Pancreas (tissue), 10 donors: ENCODE measurements at regions not wholly inside any gene's neighbourhood (a gene's known extent, or its start where the extent isn't known, plus 50 kb on each side); places are given as distances from the start of the nearest gene placed in this dataset.
"Not testable (repeated sequence)": the region's sequence is repeated elsewhere in the genome, so short reads cannot be mapped to it uniquely, and the experiment has no call there.

Experiments used
- ATAC-seq, 4 donors: fragments of 200-7000 bp; cut with Tn5 transposase; one replicate each; pipeline versions ENCODE4 v1.8.0 to v1.9.1; 2020; ENCODE audit warnings: mild to moderate bottlenecking in 4 of 4, moderate library complexity in 4 of 4
- DNase-seq, 6 donors: peaks; one replicate each; pipeline ENCODE4 v3.0.0-alpha.2; 2020
- FAIRE-seq: peaks from 2 replicates; lab custom pipeline; 2012; peaks lifted over from hg19 to GRCh38; lab: Jason Lieb, UNC
- H3K27ac ChIP-seq, 4 donors: fragments of 200-600 bp; sonication (generic); 1 replicate in 3 of 4; 2 replicates in 1 of 4; pipeline versions ENCODE4 v1.5.0 to v1.8.0; 2020
- H3K27me3 ChIP-seq, 4 donors: fragments of 200-600 bp; one replicate each; pipeline ENCODE4 v1.8.0; 2021
- H3K36me3 ChIP-seq, 3 donors: fragments of 200-600 bp; sonication (generic) in 1 of 3; one replicate each; pipeline versions ENCODE4 v1.5.0 to v1.8.0; 2020 to 2021
- H3K4me1 ChIP-seq, 3 donors: fragments of 200-600 bp; one replicate each; pipeline ENCODE4 v1.8.0; 2021
- H3K4me3 ChIP-seq, 4 donors: fragments of 200-600 bp; sonication (generic) in 2 of 4; one replicate each; pipeline versions ENCODE4 v1.5.0 to v1.8.0; 2020 to 2021
- H3K9me3 ChIP-seq, 4 donors: fragments of 200-600 bp; one replicate each; pipeline ENCODE4 v1.8.0; 2021
- WGBS, 2 donors: extraction: QIAGEN DNeasy Blood & Tissue Kit; methylation state at CpG; one replicate each; pipeline ENCODE4 v1.1.7; 2013; 5-methylcytosine and 5-hydroxymethylcytosine counted together
- intact Hi-C, 3 donors: fragments of 100-400 bp; cut with DNase I; formaldehyde crosslinking; loops; one replicate each; pipeline versions ENCODE4 v1.11.1 to v1.14.2; 2022
- TF ChIP-seq, protein P1 (sequence below), 4 donors: fragments of 200-600 bp; sonication (generic) in 3 of 4; IDR thresholded peaks; one replicate each; pipeline versions ENCODE4 v1.5.0 to v1.8.0; 2021; ENCODE audit warnings: antibody characterized with exemption in 4 of 4
- donor health status: healthy with polysubstance abuse.
- donor health status: DM: no; HTN: no; CAD: no; lungs with moderate emphysema.
- donor health status: DM: no; HTN: no; CAD: no.
- donor health status: control.
- donor health status: control.
- donor health status: Bipolar disorder and iron deficiency.
- donor health status: DM: yes; HTN: yes; CAD: no.
- donor health status: DM: no; HTN: no; CAD: no.
- donor health status: DM: no; HTN: no; CAD: no.
- donor health status: DM: yes; HTN: yes; CAD: no.

DNA sequence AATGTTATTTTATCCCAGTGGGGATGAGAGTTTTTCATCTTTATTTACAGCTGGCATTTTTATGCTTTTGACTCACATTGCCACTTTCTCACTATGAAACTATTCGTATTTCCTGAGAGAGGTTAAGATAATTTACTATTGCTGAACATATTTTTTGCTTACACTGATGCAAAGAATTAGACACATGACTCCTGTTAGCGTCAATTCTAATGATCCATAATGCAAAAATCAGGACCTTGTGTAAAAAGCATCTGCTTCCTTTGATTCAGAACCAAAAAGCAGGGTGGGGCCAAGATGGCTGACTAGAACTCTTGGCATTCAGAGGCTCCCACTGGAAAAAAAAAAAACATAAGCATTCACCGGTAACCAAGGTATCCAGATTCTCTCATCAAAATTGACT is 464.8 kb downstream of the SEMA3D start:
- FAIRE-seq: no peak
- H3K27ac ChIP-seq: no peak overlapping the region
- no peaks in the 10 kb centered on the region for H3K36me3 ChIP-seq
- intact Hi-C loops: no loop called here
- no peaks in the 10 kb centered on the region for H3K27me3 ChIP-seq
- DNase-seq: no peak
- H3K4me1 ChIP-seq: no peaks in the 10 kb centered on the region
- TF ChIP-seq, protein P1, sequence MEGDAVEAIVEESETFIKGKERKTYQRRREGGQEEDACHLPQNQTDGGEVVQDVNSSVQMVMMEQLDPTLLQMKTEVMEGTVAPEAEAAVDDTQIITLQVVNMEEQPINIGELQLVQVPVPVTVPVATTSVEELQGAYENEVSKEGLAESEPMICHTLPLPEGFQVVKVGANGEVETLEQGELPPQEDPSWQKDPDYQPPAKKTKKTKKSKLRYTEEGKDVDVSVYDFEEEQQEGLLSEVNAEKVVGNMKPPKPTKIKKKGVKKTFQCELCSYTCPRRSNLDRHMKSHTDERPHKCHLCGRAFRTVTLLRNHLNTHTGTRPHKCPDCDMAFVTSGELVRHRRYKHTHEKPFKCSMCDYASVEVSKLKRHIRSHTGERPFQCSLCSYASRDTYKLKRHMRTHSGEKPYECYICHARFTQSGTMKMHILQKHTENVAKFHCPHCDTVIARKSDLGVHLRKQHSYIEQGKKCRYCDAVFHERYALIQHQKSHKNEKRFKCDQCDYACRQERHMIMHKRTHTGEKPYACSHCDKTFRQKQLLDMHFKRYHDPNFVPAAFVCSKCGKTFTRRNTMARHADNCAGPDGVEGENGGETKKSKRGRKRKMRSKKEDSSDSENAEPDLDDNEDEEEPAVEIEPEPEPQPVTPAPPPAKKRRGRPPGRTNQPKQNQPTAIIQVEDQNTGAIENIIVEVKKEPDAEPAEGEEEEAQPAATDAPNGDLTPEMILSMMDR (IDR thresholded peaks at IDR 0.05): no peak
- H3K4me3 ChIP-seq: no peak overlapping the region
- ATAC-seq: no peak
- WGBS, 2 donors: 73% methylated on average over 3 of the region's 3 CpGs
- H3K9me3 ChIP-seq: no peaks in the 10 kb centered on the region

DNA sequence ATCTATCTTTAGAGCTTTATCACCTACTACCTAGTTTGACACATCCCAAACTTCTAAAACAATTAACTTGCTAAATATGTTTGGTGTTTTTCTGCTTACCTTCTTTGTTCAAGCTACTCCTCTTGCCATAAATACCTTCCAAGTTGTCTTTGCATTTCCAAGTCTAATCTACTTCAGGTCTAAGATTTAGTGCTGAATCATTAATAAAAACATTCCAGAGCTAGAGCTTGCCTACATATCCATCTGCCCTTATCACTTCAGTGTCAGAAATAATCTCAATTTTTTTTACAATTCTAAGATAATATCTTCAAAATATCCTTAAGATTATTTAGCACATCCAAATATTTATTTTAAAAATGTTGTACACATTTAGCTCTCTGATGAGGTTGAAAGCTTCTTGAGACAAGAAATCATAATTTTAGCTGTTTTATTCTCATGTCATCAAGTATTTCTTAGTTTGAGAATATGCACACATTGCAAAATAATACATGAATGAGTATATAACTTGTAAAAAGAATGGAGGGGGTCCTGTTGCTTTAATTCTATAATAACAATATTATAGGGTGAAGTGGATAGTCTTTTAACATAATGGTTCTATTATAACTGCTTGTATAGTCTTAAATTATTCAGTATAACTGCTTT is 466.3 kb downstream of the SEMA3D start:
- intact Hi-C loops: no loop called here
- no peaks in the 10 kb centered on the region for H3K36me3 ChIP-seq
- H3K27ac ChIP-seq: no peak overlapping the region
- no peak for ATAC-seq
- no peaks in the 10 kb centered on the region for H3K9me3 ChIP-seq
- FAIRE-seq: no peak
- no peak for DNase-seq
- no peaks in the 10 kb centered on the region for H3K27me3 ChIP-seq
- H3K4me3 ChIP-seq: no peak overlapping the region
- H3K4me1 ChIP-seq: no peaks in the 10 kb centered on the region
- TF ChIP-seq, protein P1 (IDR thresholded peaks at IDR 0.05): no peak

DNA sequence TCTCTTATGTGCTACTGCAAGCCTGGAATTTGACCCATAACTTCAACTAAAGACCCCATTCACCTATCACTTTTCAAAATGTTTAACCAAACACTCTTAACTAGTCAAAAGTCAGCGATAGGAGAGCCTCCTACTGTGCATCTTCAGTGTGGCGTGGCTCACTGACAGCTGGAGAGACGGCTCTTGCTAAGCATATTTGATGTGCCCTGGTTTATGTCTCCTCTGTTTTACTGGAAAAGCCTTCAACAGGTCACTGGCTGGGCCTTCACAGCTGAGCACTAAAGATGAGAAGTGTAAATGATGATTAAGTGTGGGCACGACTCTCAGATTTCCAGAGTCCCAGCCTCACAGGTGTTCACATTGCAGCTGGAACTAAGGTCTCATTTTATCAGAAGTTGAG is 472.1 kb downstream of the SEMA3D start:
- no peak overlapping the region for H3K4me3 ChIP-seq
- no peaks in the 10 kb centered on the region for H3K9me3 ChIP-seq
- H3K4me1 ChIP-seq: no peaks in the 10 kb centered on the region
- TF ChIP-seq, protein P1 (IDR thresholded peaks at IDR 0.05): no peak
- intact Hi-C loops: no loop called here
- ATAC-seq (no peak), DNase-seq (no peak), FAIRE-seq (no peak)
- H3K36me3 ChIP-seq: no peaks in the 10 kb centered on the region
- H3K27me3 ChIP-seq: no peaks in the 10 kb centered on the region
- H3K27ac ChIP-seq: no peak overlapping the region
- WGBS, 2 donors: 25 to 32% methylated on average over 4 of the region's 4 CpGs

DNA sequence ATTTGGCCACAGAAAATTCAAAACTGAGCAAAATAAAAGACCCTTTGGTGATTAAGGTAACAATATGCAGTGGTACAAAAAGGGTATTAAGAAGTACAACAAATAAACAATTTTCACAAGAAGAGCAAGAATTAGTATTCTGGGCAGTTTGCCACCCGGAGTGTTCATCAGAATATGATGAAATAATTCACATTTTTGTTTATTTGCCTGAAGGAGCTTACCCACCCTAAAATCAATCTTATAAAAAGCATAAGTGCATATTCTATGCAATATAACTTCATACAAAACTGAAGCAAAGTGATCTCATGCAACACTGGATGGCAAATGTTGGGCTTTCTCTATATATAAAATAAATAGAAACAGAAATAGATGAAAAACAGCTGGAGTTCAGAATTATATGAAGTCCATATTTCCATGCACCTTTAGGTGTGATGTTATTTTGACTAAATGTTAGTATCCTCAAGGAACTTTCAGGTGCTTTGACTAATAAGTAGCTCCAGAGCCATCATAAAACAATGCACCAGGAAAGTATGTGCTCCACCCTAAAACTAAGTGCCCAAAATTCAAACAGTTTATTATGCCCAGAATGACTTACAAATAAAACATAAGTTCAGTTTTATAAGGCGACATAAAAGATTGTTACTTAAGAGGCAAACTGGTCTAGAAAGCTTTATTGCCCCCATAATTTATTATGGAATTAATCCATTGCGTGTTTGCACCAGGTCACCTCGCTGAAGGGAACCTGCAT is 474.3 kb downstream of the SEMA3D start:
- Histone ChIP-seq H3K4me3 (no peak overlapping the region), H3K27ac (no peak overlapping the region), H3K36me3 (no peaks in the 10 kb centered on the region), H3K27me3 (no peaks in the 10 kb centered on the region), H3K9me3 (no peaks in the 10 kb centered on the region), H3K4me1 (no peaks in the 10 kb centered on the region)
- DNase-seq (no peak), ATAC-seq (no peak), FAIRE-seq (no peak)
- TF ChIP-seq, protein P1 (IDR thresholded peaks at IDR 0.05): no peak
- WGBS, 2 donors: 77 to 90% methylated on average over 4 of the region's 4 CpGs
- intact Hi-C loops: no loop called here

DNA sequence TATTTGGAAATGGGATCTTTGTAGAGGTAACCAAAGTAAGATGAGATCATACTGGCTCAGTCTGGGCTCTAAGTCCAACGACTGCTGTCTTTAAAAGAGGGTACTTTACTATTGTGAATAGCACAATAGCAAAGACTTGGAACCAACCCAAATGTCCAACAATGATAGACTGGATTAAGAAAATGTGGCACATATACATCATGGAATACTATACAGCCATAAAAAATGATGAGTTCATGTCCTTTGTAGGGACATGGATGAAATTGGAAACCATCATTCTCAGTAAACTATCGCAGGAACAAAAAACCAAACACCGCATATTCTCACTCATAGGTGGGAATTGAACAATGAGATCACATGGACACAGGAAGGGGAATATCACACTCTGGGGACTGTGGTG is 476.3 kb downstream of the SEMA3D start:
- H3K36me3 ChIP-seq, FAIRE-seq, H3K4me3 ChIP-seq, ATAC-seq, H3K4me1 ChIP-seq, H3K27me3 ChIP-seq, intact Hi-C loops, DNase-seq, H3K9me3 ChIP-seq, H3K27ac ChIP-seq: not testable (repeated sequence)
- WGBS, 2 donors: 71 to 83% methylated on average over 1 to 2 of the region's 3 CpGs
